ENCODE measurements at regions not wholly inside any gene's neighbourhood (a gene's known extent, or its start where the extent isn't known, plus 50 kb on each side); places are given as distances from the start of the nearest gene placed in this dataset.

DNA sequence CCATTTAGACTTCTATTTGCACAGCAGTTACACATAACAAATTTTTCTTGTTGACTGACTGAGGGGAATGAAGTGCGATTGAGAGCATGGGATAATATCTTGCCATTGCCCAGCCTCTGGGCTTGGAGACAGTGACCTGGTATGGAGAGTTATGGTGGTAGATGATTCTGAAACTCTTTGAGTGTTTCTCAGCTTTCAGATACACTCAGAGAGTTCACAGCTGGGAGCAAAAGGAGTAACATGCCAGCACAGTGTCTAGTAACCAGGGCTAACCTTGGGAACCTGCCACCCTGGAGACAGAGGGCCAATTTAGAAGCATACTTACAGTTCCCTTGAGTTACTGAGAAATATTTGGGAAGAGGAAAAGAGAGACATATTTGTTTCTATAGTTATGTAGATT lies 1099.3 kb upstream of the CELF4 start:
- no peak for ATAC-seq
- Histone ChIP-seq H3K9me3 (no peaks in the 10 kb centered on the region), H3K4me1 (no peaks in the 10 kb centered on the region), H3K27me3 (no peaks in the 10 kb centered on the region), H3K4me3 (no peak overlapping the region), H3K27ac (no peak overlapping the region), H3K36me3 (no peaks in the 10 kb centered on the region)
- intact Hi-C loops (cut with DNase I), result no loop called here
- TF ChIP-seq, protein P1, sequence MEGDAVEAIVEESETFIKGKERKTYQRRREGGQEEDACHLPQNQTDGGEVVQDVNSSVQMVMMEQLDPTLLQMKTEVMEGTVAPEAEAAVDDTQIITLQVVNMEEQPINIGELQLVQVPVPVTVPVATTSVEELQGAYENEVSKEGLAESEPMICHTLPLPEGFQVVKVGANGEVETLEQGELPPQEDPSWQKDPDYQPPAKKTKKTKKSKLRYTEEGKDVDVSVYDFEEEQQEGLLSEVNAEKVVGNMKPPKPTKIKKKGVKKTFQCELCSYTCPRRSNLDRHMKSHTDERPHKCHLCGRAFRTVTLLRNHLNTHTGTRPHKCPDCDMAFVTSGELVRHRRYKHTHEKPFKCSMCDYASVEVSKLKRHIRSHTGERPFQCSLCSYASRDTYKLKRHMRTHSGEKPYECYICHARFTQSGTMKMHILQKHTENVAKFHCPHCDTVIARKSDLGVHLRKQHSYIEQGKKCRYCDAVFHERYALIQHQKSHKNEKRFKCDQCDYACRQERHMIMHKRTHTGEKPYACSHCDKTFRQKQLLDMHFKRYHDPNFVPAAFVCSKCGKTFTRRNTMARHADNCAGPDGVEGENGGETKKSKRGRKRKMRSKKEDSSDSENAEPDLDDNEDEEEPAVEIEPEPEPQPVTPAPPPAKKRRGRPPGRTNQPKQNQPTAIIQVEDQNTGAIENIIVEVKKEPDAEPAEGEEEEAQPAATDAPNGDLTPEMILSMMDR (IDR thresholded peaks at IDR 0.05), result no peak
- no peak for TF ChIP-seq POLR2A (IDR thresholded peaks at IDR 0.05)
- 71% methylated on average over 1 of the region's 1 CpG for WGBS (ENCODE audit: insufficient coverage, low coverage, low lambda C conversion rate, missing lambda C conversion rate)
- DNase-seq, result no peak

- H3K27ac ChIP-seq, result no peak overlapping the region
- H3K4me3 ChIP-seq, result no peak overlapping the region
- intact Hi-C loops (cut with DNase I), result no loop called here
- no peaks in the 10 kb centered on the region for H3K36me3 ChIP-seq
- ATAC-seq, result no peak
- 17% methylated on average over 1 of the region's 1 CpG for WGBS (ENCODE audit: insufficient coverage, low coverage, low lambda C conversion rate, missing lambda C conversion rate)
- H3K27me3 ChIP-seq, result no peaks in the 10 kb centered on the region
- TF ChIP-seq, protein P1 (IDR thresholded peaks at IDR 0.05), result no peak
- no peak for TF ChIP-seq POLR2A (IDR thresholded peaks at IDR 0.05)
- no peak for DNase-seq
- no peaks in the 10 kb centered on the region for H3K4me1 ChIP-seq
- H3K9me3 ChIP-seq, result no peaks in the 10 kb centered on the region
Observed at GRCh38 chr18:38663682-38664081, 1098.1 kb upstream of the CELF4 start.

DNA sequence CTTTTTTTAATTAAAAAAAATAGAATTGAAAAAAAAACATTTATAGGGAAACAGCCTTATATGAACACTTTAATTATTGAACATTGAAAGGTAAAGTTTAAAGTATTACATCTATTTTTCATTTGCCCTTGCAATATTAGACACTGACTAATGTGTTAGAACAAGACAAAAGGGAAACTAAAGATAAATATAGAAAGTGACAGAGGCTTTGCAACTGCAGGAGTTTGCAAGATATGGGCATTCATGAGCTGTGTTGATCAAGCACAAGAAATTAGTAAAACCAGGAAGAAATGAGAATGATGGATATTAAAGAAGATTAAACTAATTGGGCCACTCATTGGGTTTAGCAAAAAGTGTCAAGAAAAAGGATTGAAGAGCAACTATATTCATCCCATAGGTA lies 1097.7 kb upstream of the CELF4 start:
- Histone ChIP-seq H3K27me3 (no peaks in the 10 kb centered on the region), H3K4me3 (no peak overlapping the region), H3K36me3 (no peaks in the 10 kb centered on the region), H3K4me1 (no peaks in the 10 kb centered on the region), H3K9me3 (no peaks in the 10 kb centered on the region), H3K27ac (no peak overlapping the region)
- TF ChIP-seq POLR2A (IDR thresholded peaks at IDR 0.05), result no peak
- TF ChIP-seq, protein P1 (IDR thresholded peaks at IDR 0.05), result no peak
- no peak for DNase-seq
- no peak for ATAC-seq
- intact Hi-C loops (cut with DNase I), result no loop called here

DNA sequence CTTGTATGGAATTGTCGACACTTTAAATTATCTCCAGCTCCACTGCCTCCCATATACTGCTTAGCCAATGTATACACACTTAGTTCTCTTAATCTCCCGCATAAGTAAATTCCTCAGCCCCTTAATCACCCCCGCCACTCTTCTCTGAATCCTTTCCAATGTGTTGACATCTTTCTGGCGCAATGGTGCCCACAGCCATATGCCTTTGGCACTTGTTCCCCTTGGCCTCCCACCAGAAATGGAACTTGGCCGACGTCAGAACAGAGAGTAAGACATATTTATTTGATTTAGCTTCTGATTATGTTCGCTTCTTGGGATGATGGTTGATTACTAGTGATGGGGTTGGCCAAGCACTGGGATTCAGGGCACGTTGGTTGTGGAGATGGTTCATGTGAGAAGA lies 1089.3 kb upstream of the CELF4 start:
- H3K9me3 ChIP-seq, result no peaks in the 10 kb centered on the region
- no peak overlapping the region for H3K27ac ChIP-seq
- intact Hi-C loops (cut with DNase I), result no loop called here
- no peaks in the 10 kb centered on the region for H3K4me1 ChIP-seq
- TF ChIP-seq POLR2A (IDR thresholded peaks at IDR 0.05), result no peak
- TF ChIP-seq, protein P1 (IDR thresholded peaks at IDR 0.05), result no peak
- DNase-seq, result no peak
- H3K27me3 ChIP-seq, result no peaks in the 10 kb centered on the region
- ATAC-seq, result no peak
- no peaks in the 10 kb centered on the region for H3K36me3 ChIP-seq
- no peak overlapping the region for H3K4me3 ChIP-seq
- WGBS (ENCODE audit: insufficient coverage, low coverage, low lambda C conversion rate, missing lambda C conversion rate), result 62% methylated on average over 8 of the region's 8 CpGs

- Histone ChIP-seq H3K4me1 (no peaks in the 10 kb centered on the region), H3K4me3 (no peak overlapping the region), H3K27ac (no peak overlapping the region), H3K27me3 (no peaks in the 10 kb centered on the region), H3K9me3 (no peaks in the 10 kb centered on the region), H3K36me3 (no peaks in the 10 kb centered on the region)
- 67% methylated on average over 4 of the region's 4 CpGs for WGBS (ENCODE audit: insufficient coverage, low coverage, low lambda C conversion rate, missing lambda C conversion rate)
- DNase-seq, result no peak
- intact Hi-C loops (cut with DNase I), result no loop called here
- ATAC-seq, result no peak
- no peak for TF ChIP-seq POLR2A (IDR thresholded peaks at IDR 0.05)
- TF ChIP-seq, protein P1 (IDR thresholded peaks at IDR 0.05), result no peak
Observed at GRCh38 chr18:38651736-38652135, 1086.1 kb upstream of the CELF4 start.
